Glutamatergic neuron (in vitro differentiated cells): ENCODE measurements at regions not wholly inside any gene's neighbourhood (a gene's known extent, or its start where the extent isn't known, plus 50 kb on each side); places are given as distances from the start of the nearest gene placed in this dataset.

Experiments used
- DNase-seq: peaks from one replicate; pipeline ENCODE4 v3.0.0; 2022
- H3K27ac Mint-ChIP-seq: one replicate; pipeline ENCODE4 v1.8.0; 2020; ENCODE audit warnings: mild to moderate bottlenecking, mixed read lengths, inconsistent platforms; ENCODE audit not compliant: unreplicated experiment
- H3K27me3 Mint-ChIP-seq: one replicate; pipeline ENCODE4 v1.8.0; 2020; ENCODE audit warnings: mild to moderate bottlenecking, moderate library complexity, mixed read lengths, inconsistent platforms; ENCODE audit not compliant: unreplicated experiment
- H3K36me3 Mint-ChIP-seq: one replicate; pipeline ENCODE4 v1.8.0; 2020; ENCODE audit warnings: mild to moderate bottlenecking, mixed read lengths, inconsistent platforms; ENCODE audit not compliant: unreplicated experiment
- H3K4me1 Mint-ChIP-seq: one replicate; pipeline ENCODE4 v1.8.0; 2020; ENCODE audit warnings: mild to moderate bottlenecking, low read depth, mixed read lengths, inconsistent platforms; ENCODE audit not compliant: unreplicated experiment
- H3K4me3 Mint-ChIP-seq: one replicate; pipeline ENCODE4 v1.8.0; 2020; ENCODE audit warnings: mild to moderate bottlenecking, mixed read lengths, inconsistent platforms; ENCODE audit not compliant: unreplicated experiment
- H3K9me3 Mint-ChIP-seq: one replicate; pipeline ENCODE4 v1.8.0; 2020; ENCODE audit warnings: mild to moderate bottlenecking, moderate library complexity, mixed read lengths, inconsistent platforms; ENCODE audit not compliant: unreplicated experiment
- TF ChIP-seq, protein P1 (sequence below): fragments of 200-600 bp; sonication (generic); IDR thresholded peaks from one replicate; pipeline ENCODE4 v1.5.0; 2021; ENCODE audit not compliant: partially characterized antibody, unreplicated experiment

DNA sequence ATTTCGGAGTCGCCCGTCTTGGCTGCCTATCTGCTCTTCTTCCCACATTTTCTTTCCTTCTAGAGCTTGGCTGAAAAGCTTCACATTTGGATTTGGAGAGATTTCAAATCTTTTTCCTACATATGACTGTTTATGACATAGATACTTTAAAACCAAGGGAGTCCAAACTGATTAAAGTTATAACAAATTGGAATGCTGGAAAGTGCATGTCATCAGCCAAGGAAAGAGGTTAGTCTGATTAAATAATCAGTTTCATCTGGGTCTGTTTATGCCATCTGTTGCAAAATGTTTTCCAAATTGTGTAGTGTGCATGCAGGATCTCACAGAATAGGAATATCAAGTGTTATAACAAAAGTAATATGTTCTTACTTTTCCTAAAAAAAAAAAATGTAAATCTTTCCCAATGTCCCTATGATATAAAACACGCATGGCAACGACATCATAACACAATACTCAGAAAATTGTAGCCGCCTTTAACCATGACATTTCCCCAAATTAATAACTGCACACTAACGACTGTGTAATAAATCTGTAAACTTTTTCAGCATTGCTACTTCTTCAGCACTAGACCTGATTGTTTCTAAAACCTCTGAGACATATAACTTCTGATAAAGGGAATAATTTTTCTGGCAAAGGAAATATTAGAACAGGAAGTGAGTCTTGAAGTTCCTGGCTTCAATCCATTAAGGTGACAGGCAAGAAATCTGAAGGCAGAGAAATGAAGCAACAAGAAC is 230.2 kb upstream of the FOXQ1 start:
- Mint-ChIP-seq H3K4me3 (no peak overlapping the region), H3K4me1 (peaks cover 8% of the 10 kb centered on the region), H3K27ac (no peak overlapping the region), H3K9me3 (no peaks in the 10 kb centered on the region), H3K36me3 (peaks cover 3% of the 10 kb centered on the region), H3K27me3 (peaks cover 2% of the 10 kb centered on the region)
- DNase-seq = no peak
- TF ChIP-seq, protein P1, sequence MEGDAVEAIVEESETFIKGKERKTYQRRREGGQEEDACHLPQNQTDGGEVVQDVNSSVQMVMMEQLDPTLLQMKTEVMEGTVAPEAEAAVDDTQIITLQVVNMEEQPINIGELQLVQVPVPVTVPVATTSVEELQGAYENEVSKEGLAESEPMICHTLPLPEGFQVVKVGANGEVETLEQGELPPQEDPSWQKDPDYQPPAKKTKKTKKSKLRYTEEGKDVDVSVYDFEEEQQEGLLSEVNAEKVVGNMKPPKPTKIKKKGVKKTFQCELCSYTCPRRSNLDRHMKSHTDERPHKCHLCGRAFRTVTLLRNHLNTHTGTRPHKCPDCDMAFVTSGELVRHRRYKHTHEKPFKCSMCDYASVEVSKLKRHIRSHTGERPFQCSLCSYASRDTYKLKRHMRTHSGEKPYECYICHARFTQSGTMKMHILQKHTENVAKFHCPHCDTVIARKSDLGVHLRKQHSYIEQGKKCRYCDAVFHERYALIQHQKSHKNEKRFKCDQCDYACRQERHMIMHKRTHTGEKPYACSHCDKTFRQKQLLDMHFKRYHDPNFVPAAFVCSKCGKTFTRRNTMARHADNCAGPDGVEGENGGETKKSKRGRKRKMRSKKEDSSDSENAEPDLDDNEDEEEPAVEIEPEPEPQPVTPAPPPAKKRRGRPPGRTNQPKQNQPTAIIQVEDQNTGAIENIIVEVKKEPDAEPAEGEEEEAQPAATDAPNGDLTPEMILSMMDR = no peak

DNA sequence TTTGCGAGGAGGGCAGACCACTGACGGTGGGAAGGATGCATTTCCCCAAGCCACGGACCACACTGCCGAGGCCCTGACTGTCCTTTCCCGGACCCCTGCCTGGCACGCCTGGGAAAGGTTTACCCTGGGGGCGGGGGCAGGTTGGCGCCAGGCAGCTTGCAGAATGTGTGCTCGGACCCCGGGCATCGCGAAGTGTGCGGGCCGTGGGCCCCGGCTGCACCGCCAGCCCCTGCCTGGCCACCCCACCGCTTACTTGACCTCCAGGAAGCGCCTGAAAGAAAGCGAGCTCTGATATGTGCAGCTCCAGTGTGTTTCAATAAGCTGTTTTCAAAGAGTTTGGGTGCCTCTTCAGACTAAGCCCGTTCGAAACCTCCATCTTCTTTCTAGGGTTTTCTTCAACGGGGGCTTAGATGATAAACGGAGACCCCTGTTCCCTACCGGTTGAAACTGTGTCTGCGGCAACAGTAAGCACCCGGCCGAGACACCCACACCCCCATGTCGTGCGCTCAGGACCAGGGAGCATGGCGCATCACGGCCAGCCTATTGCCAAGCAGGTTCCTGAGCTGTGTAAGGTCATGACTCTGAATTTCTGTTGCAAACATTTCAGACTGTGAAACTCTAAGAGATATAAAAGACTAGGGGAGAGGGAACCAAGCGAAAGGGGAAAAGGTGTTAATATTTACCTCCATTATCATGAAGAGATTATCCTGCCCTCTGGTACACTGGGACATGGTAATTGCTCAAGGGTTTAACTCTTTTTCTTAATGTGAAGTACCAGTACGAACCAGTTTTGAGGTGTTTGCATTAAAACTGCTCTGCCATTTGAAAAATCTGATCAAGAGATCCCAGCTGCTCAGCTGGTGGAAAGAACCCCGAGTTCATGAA is 231.2 kb upstream of the FOXQ1 start:
- Mint-ChIP-seq H3K9me3 (no peaks in the 10 kb centered on the region), H3K36me3 (peaks cover 3% of the 10 kb centered on the region), H3K4me3 (no peak overlapping the region), H3K27me3 (peaks cover 2% of the 10 kb centered on the region), H3K4me1 (peaks cover 5% of the 10 kb centered on the region), H3K27ac (no peak overlapping the region)
- DNase-seq = no peak
- TF ChIP-seq, protein P1 = no peak

DNA sequence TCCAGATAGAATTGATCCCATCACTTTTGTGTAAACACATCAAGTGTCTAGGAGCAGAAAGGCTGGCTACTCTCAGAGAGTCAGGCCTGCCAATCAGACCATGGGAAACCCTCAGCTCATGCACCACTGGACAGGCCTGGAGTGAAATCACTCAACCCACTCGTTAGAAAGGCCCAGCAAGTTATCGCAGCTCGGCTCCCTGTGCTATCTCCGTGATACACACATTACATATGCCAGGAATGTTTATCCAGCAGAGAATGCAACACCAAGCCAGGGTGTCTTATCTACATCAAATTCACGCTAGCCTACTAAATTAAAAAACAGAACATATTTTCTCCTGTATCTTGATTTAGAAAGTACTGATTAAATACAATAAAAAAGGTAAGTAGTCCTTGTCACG is 232.4 kb upstream of the FOXQ1 start:
- no peak overlapping the region for H3K4me3 Mint-ChIP-seq
- H3K9me3 Mint-ChIP-seq = no peaks in the 10 kb centered on the region
- TF ChIP-seq, protein P1 = no peak
- peaks cover 1% of the 10 kb centered on the region for H3K4me1 Mint-ChIP-seq
- peaks cover 3% of the 10 kb centered on the region for H3K36me3 Mint-ChIP-seq
- no peak for DNase-seq
- no peaks in the 10 kb centered on the region for H3K27me3 Mint-ChIP-seq
- H3K27ac Mint-ChIP-seq = no peak overlapping the region

- Mint-ChIP-seq H3K27me3 (no peaks in the 10 kb centered on the region), H3K4me3 (no peak overlapping the region), H3K9me3 (no peaks in the 10 kb centered on the region), H3K36me3 (peaks cover 3% of the 10 kb centered on the region), H3K27ac (no peak overlapping the region), H3K4me1 (peaks cover 1% of the 10 kb centered on the region)
- TF ChIP-seq, protein P1 = no peak
- DNase-seq = no peak
Measured at GRCh38 chr6:1077478-1078416, 234.2 kb upstream of the FOXQ1 start.
